CD4-positive, alpha-beta T cell treated with Interleukin-15 for 1 hour (primary cell): ENCODE measurements at regions not wholly inside any gene's neighbourhood (a gene's known extent, or its start where the extent isn't known, plus 50 kb on each side); places are given as distances from the start of the nearest gene placed in this dataset.

Experiments used
- DNase-seq: peaks from one replicate; pipeline ENCODE4 v3.0.0-alpha.2; 2020

- no peak for DNase-seq
These were observed 183.8 kb upstream of the GSC start for GRCh38 chr14:94953541-94954260.

GRCh38 chr14:94952097-94952496, 182.2 kb upstream of the GSC start:
- no peak for DNase-seq

- no peak for DNase-seq
These were observed 176.3 kb upstream of the GSC start for GRCh38 chr14:94946244-94946643.

GRCh38 chr14:94945615-94946014, 175.7 kb upstream of the GSC start:
- DNase-seq = peak; percentile 63

GRCh38 chr14:94944636-94945258, 174.8 kb upstream of the GSC start:
- no peak for DNase-seq

GRCh38 chr14:94942601-94943000, 172.7 kb upstream of the GSC start:
- no peak for DNase-seq

GRCh38 chr14:94941311-94941710, 171.4 kb upstream of the GSC start:
- DNase-seq = no peak

- no peak for DNase-seq
These were observed 170.5 kb upstream of the GSC start for GRCh38 chr14:94940263-94940993.

- DNase-seq = no peak
These were observed 168.1 kb upstream of the GSC start for GRCh38 chr14:94938016-94938415.

GRCh38 chr14:94936901-94937685, 167.2 kb upstream of the GSC start:
- DNase-seq = no peak

- DNase-seq = no peak
These were observed 166.5 kb upstream of the GSC start for GRCh38 chr14:94936401-94936892.

- DNase-seq = no peak
These were observed 165.9 kb upstream of the GSC start for GRCh38 chr14:94935706-94936300.

GRCh38 chr14:94934276-94934810, 164.4 kb upstream of the GSC start:
- no peak for DNase-seq

GRCh38 chr14:94933486-94933885, 163.6 kb upstream of the GSC start:
- DNase-seq = no peak

- no peak for DNase-seq
These were observed 162.7 kb upstream of the GSC start for GRCh38 chr14:94932589-94932988.

GRCh38 chr14:94930690-94931089, 160.8 kb upstream of the GSC start:
- DNase-seq = no peak

- no peak for DNase-seq
These were observed 159.4 kb upstream of the GSC start for GRCh38 chr14:94929354-94929753.

GRCh38 chr14:94926176-94926575, 156.3 kb upstream of the GSC start:
- DNase-seq = no peak

- DNase-seq = no peak
These were observed 155.7 kb upstream of the GSC start for GRCh38 chr14:94925416-94926173.

- DNase-seq = no peak
These were observed 154.3 kb upstream of the GSC start for GRCh38 chr14:94924189-94924588.

- DNase-seq = no peak
These were observed 153.9 kb upstream of the GSC start for GRCh38 chr14:94923786-94924185.
